Endothelial cell of umbilical vein (primary cell): ENCODE measurements at regions not wholly inside any gene's neighbourhood (a gene's known extent, or its start where the extent isn't known, plus 50 kb on each side); places are given as distances from the start of the nearest gene placed in this dataset.
"Not testable (repeated sequence)": the region's sequence is repeated elsewhere in the genome, so short reads cannot be mapped to it uniquely, and the experiment has no call there.

ENCODE experiments used
- EZH2 ChIP-seq: IDR thresholded peaks from 2 replicates; pipeline ENCODE4 v1.6.1; 2012; ENCODE audit warnings: borderline replicate concordance, low read depth, mild to moderate bottlenecking, moderate library complexity, low read length, inconsistent platforms; ENCODE audit not compliant: severe bottlenecking
- FOS ChIP-seq: IDR thresholded peaks from 2 replicates; pipeline ENCODE4 v1.6.1; 2011; ENCODE audit warnings: mild to moderate bottlenecking, low read length, moderate library complexity, borderline replicate concordance; ENCODE audit not compliant: insufficient read depth
- GATA2 ChIP-seq: IDR thresholded peaks from 2 replicates; pipeline ENCODE4 v1.7.0; 2011; ENCODE audit warnings: low read depth, mild to moderate bottlenecking, moderate library complexity, mixed read lengths, low read length; ENCODE audit not compliant: insufficient read length, insufficient read depth
- JUN ChIP-seq: IDR thresholded peaks from 2 replicates; pipeline ENCODE4 v1.6.1; 2011; ENCODE audit warnings: borderline replicate concordance, low read depth; ENCODE audit not compliant: insufficient read length, insufficient read depth
- MYC ChIP-seq: IDR thresholded peaks from one replicate; pipeline ENCODE4 v1.6.1; 2011; ENCODE audit warnings: mild to moderate bottlenecking, low read depth, low read length
- POLR2A ChIP-seq: IDR thresholded peaks from 2 replicates; pipeline ENCODE4 v1.6.1; 2012; ENCODE audit warnings: low read depth, mild to moderate bottlenecking, control low read depth, low read length
- POLR2AphosphoS5 ChIP-seq: IDR thresholded peaks from 2 replicates; pipeline ENCODE4 v1.6.1; 2012; ENCODE audit warnings: low read depth, mild to moderate bottlenecking, control low read depth, low read length, moderate library complexity; ENCODE audit not compliant: insufficient read depth
- TF ChIP-seq, protein P1 (sequence below), 2 donors: IDR thresholded peaks; 1 replicate in 1 of 2; 2 replicates in 1 of 2; pipeline ENCODE4 v1.5.1; 2011; ENCODE audit warnings: low read length in 2 of 2, mild to moderate bottlenecking in 2 of 2, moderate library complexity in 2 of 2, control low read depth in 1 of 2, inconsistent platforms in 1 of 2, low read depth in 1 of 2; ENCODE audit not compliant: insufficient read depth in 1 of 2; ENCODE audit errors: extremely low read depth in 1 of 2
- TF ChIP-seq, protein P2 (sequence below): IDR thresholded peaks from 2 replicates; pipeline ENCODE4 v1.6.1; 2011; ENCODE audit not compliant: insufficient read depth, insufficient read length

DNA sequence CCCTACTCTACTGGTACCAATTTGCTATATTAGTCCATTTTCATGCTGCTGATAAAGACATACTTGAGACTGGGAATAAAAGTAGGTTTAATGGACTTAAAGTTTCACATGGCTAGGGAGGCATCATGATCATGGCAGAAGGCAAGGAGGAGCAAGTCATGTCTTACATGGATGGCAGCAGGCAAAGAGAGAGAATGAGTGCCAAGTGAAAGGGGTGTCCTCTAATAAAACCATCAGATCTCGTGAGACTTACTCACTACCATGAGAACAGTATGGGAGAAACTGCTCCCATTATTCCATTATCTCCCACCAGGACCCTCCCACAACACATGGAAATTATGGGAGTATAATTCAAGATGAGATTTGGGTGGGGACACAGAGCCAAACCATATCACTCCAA is 450.5 kb upstream of the ZEB2 start:
- TF ChIP-seq, protein P1, sequence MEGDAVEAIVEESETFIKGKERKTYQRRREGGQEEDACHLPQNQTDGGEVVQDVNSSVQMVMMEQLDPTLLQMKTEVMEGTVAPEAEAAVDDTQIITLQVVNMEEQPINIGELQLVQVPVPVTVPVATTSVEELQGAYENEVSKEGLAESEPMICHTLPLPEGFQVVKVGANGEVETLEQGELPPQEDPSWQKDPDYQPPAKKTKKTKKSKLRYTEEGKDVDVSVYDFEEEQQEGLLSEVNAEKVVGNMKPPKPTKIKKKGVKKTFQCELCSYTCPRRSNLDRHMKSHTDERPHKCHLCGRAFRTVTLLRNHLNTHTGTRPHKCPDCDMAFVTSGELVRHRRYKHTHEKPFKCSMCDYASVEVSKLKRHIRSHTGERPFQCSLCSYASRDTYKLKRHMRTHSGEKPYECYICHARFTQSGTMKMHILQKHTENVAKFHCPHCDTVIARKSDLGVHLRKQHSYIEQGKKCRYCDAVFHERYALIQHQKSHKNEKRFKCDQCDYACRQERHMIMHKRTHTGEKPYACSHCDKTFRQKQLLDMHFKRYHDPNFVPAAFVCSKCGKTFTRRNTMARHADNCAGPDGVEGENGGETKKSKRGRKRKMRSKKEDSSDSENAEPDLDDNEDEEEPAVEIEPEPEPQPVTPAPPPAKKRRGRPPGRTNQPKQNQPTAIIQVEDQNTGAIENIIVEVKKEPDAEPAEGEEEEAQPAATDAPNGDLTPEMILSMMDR (IDR thresholded peaks at IDR 0.05; ENCODE audit: extremely low read depth in 1 of 2, insufficient read depth in 1 of 2, low read depth in 1 of 2, low read length in 2 of 2) = not testable (repeated sequence)
- not testable (repeated sequence) for TF ChIP-seq POLR2AphosphoS5, POLR2A, EZH2, JUN, GATA2, FOS, MYC
- TF ChIP-seq, protein P2, sequence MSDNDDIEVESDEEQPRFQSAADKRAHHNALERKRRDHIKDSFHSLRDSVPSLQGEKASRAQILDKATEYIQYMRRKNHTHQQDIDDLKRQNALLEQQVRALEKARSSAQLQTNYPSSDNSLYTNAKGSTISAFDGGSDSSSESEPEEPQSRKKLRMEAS = not testable (repeated sequence)
